ENCODE measurements at regions not wholly inside any gene's neighbourhood (a gene's known extent, or its start where the extent isn't known, plus 50 kb on each side); places are given as distances from the start of the nearest gene placed in this dataset.

- H3K27ac Mint-ChIP-seq = no peak overlapping the region
- DNase-seq = no peak
- no peaks in the 10 kb centered on the region for H3K27me3 Mint-ChIP-seq
- POLR2A ChIA-PET = no interaction called here
- H3K4me1 Mint-ChIP-seq = no peaks in the 10 kb centered on the region
- ATAC-seq (ENCODE audit: low read depth) = no peak
- peaks cover 13% of the 10 kb centered on the region for H3K9me3 Mint-ChIP-seq
- no peaks in the 10 kb centered on the region for H3K36me3 Mint-ChIP-seq (ENCODE audit: low read depth)
- no peak overlapping the region for H3K4me3 Mint-ChIP-seq
- CTCF ChIA-PET = no interaction called here
- intact Hi-C loops (cut with micrococcal nuclease) = no loop called here
- no peak for TF ChIP-seq CTCF (IDR thresholded peaks at IDR 0.05)
Measured at GRCh38 chr12:90151491-90152015, 442.9 kb upstream of the ATP2B1 start.

DNA sequence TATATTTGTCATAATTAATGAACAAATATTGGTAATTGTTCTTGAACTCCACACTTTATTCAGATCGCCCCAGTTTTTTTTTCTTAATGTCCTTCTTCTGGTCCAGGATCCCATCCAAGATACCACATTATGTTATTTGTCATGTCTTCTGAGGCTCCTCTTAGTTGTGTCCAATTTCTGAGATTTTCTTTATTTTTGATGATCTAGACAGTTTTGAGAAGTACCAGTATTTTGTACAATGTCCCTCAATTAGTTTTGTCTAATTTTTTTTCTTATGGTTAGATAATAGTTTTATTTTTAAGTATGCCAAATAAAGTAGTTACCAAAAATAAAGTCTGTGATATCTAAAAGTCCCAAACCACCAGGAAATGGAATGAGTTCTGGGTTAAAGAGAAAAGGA lies 440.8 kb upstream of the ATP2B1 start:
- ATAC-seq (ENCODE audit: low read depth) = no peak
- DNase-seq = no peak
- H3K4me1 Mint-ChIP-seq = no peaks in the 10 kb centered on the region
- intact Hi-C loops (cut with micrococcal nuclease) = no loop called here
- no peaks in the 10 kb centered on the region for H3K27me3 Mint-ChIP-seq
- H3K9me3 Mint-ChIP-seq = peaks cover 13% of the 10 kb centered on the region
- no peak for TF ChIP-seq CTCF (IDR thresholded peaks at IDR 0.05)
- no peak overlapping the region for H3K27ac Mint-ChIP-seq
- ChIA-PET POLR2A (no interaction called here), CTCF (no interaction called here)
- H3K36me3 Mint-ChIP-seq (ENCODE audit: low read depth) = no peaks in the 10 kb centered on the region
- no peak overlapping the region for H3K4me3 Mint-ChIP-seq

- intact Hi-C loops (cut with micrococcal nuclease) = no loop called here
- Mint-ChIP-seq H3K36me3 (ENCODE audit: low read depth) (no peaks in the 10 kb centered on the region), H3K4me1 (peaks cover 4% of the 10 kb centered on the region), H3K27ac (no peak overlapping the region), H3K4me3 (no peak overlapping the region), H3K27me3 (peaks cover 3% of the 10 kb centered on the region), H3K9me3 (peaks cover 7% of the 10 kb centered on the region)
- TF ChIP-seq CTCF (IDR thresholded peaks at IDR 0.05) = no peak
- ChIA-PET POLR2A (no interaction called here), CTCF (no interaction called here)
- ATAC-seq (ENCODE audit: low read depth) (no peak), DNase-seq (no peak)
Measured at GRCh38 chr12:90129366-90130030, 420.9 kb upstream of the ATP2B1 start.

- intact Hi-C loops (cut with micrococcal nuclease) = no loop called here
- H3K4me1 Mint-ChIP-seq = peaks cover 6% of the 10 kb centered on the region
- peaks cover 6% of the 10 kb centered on the region for H3K27me3 Mint-ChIP-seq
- POLR2A ChIA-PET = no interaction called here
- H3K4me3 Mint-ChIP-seq = no peak overlapping the region
- no peak for DNase-seq
- TF ChIP-seq CTCF (IDR thresholded peaks at IDR 0.05) = no peak
- H3K36me3 Mint-ChIP-seq (ENCODE audit: low read depth) = no peaks in the 10 kb centered on the region
- CTCF ChIA-PET = no interaction called here
- H3K9me3 Mint-ChIP-seq = peaks cover 7% of the 10 kb centered on the region
- no peak overlapping the region for H3K27ac Mint-ChIP-seq
- ATAC-seq (ENCODE audit: low read depth) = no peak
Measured at GRCh38 chr12:90128526-90128925, 419.9 kb upstream of the ATP2B1 start.

- H3K4me3 Mint-ChIP-seq = no peak overlapping the region
- H3K27ac Mint-ChIP-seq = no peak overlapping the region
- peaks cover 11% of the 10 kb centered on the region for H3K9me3 Mint-ChIP-seq
- intact Hi-C loops (cut with micrococcal nuclease) = no loop called here
- CTCF ChIA-PET = no interaction called here
- TF ChIP-seq CTCF (IDR thresholded peaks at IDR 0.05) = no peak
- ATAC-seq (ENCODE audit: low read depth) (no peak), DNase-seq (no peak)
- POLR2A ChIA-PET = no interaction called here
- peaks cover 2% of the 10 kb centered on the region for H3K36me3 Mint-ChIP-seq (ENCODE audit: low read depth)
- peaks cover 6% of the 10 kb centered on the region for H3K27me3 Mint-ChIP-seq
- H3K4me1 Mint-ChIP-seq = peaks cover 6% of the 10 kb centered on the region
Measured at GRCh38 chr12:90126125-90126524, 417.5 kb upstream of the ATP2B1 start.

All from activated B cell treated with CpG ODN at 0.5 μM for 24 hours (primary cell).